GM12864 (cell line): ENCODE measurements at regions not wholly inside any gene's neighbourhood (a gene's known extent, or its start where the extent isn't known, plus 50 kb on each side); places are given as distances from the start of the nearest gene placed in this dataset.

Experiments used
- DNase-seq: peaks from one replicate; pipeline ENCODE4 v3.0.0-alpha.2; 2011; ENCODE audit warnings: low read depth
- H3K4me3 ChIP-seq: 2 replicates; pipeline ENCODE4 v1.5.1; 2011; ENCODE audit warnings: mild to moderate bottlenecking, low read depth, low read length, control low read depth
- TF ChIP-seq, protein P1 (sequence below): IDR thresholded peaks from 2 replicates; pipeline ENCODE4 v1.5.1; 2011; ENCODE audit warnings: low read depth, mild to moderate bottlenecking, moderate library complexity, low read length, control low read depth, inconsistent platforms; ENCODE audit errors: missing control alignments

DNA sequence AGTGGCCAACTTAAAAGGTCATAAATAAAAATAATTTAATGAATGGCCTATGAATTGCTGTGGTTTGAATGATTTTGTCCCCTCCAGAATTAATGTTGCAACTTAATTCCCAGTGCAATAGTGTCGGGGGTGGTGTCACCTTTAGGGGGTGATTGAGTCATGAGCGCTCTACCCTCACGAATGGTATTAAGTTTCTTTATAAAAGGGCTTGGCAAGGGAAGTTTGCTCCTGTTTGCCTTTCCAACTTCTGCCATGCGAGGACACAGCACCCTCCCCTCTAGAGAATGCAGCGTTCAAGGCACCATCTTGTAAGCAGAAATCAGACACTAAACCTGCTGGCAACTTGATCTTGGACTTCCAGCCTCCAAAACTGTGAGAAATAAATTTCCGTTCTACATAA lies 253.3 kb downstream of the ATXN7L3B start:
- H3K4me3 ChIP-seq = no peak overlapping the region
- TF ChIP-seq, protein P1, sequence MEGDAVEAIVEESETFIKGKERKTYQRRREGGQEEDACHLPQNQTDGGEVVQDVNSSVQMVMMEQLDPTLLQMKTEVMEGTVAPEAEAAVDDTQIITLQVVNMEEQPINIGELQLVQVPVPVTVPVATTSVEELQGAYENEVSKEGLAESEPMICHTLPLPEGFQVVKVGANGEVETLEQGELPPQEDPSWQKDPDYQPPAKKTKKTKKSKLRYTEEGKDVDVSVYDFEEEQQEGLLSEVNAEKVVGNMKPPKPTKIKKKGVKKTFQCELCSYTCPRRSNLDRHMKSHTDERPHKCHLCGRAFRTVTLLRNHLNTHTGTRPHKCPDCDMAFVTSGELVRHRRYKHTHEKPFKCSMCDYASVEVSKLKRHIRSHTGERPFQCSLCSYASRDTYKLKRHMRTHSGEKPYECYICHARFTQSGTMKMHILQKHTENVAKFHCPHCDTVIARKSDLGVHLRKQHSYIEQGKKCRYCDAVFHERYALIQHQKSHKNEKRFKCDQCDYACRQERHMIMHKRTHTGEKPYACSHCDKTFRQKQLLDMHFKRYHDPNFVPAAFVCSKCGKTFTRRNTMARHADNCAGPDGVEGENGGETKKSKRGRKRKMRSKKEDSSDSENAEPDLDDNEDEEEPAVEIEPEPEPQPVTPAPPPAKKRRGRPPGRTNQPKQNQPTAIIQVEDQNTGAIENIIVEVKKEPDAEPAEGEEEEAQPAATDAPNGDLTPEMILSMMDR = no peak
- DNase-seq = no peak

DNA sequence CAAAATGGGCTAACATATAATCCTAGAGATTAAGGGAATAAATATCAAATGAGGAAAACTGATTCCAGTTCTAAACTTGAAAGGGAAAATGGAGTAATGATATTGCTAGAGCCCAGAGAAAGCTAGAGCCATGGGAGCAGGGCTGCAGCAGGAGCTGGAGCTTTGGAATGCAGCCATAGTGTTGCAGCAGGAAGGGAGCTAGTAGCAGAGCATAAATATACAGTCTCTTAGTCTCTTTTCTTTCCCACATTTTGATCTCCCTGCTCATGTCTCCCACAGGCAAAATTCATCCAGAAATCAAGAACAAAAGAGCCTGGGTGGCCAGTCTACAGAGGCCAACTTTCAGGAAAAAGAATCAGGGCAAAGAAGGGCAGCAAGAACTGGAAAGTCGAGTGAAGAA lies 253.7 kb downstream of the ATXN7L3B start:
- TF ChIP-seq, protein P1 = no peak
- DNase-seq = no peak
- no peak overlapping the region for H3K4me3 ChIP-seq

DNA sequence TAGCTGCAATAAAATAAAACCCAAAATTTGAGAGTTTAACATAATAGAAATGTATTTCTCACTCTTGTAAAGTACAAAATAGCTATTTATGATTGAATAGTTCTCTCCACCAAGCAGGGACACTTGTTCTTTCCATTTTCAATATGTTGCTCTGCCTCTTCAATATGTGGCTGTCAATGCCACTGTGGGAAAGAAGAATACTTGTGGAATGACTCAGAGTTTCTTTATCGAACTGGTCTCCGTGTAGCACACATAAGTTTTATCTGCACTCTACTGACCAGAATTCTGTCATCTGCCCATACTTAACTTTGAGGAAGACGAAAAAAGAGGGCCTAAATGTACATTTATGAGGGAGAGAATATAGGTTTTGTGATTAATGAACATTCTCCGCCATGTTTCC lies 256.9 kb downstream of the ATXN7L3B start:
- TF ChIP-seq, protein P1 = no peak
- no peak overlapping the region for H3K4me3 ChIP-seq
- no peak for DNase-seq

DNA sequence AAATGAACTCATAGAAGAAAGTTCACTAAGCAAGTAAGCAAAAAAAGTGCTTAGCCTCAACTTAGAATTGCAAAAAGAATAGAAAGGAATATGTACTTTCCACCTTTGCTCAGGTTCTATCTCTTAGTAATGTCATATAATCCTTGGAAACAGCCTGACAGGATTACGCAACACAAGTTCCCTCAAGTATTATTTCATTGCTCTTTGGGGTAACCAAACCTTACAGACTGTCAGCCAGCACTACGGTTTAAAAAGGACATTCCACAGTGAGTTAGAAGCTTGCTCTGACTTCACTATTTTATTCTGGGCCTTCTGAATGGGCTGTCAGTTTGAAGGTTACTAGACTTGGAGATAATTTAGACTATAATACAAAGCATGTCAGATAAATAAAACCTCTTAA lies 264.0 kb downstream of the ATXN7L3B start:
- no peak for DNase-seq
- TF ChIP-seq, protein P1 = no peak
- H3K4me3 ChIP-seq = no peak overlapping the region

DNA sequence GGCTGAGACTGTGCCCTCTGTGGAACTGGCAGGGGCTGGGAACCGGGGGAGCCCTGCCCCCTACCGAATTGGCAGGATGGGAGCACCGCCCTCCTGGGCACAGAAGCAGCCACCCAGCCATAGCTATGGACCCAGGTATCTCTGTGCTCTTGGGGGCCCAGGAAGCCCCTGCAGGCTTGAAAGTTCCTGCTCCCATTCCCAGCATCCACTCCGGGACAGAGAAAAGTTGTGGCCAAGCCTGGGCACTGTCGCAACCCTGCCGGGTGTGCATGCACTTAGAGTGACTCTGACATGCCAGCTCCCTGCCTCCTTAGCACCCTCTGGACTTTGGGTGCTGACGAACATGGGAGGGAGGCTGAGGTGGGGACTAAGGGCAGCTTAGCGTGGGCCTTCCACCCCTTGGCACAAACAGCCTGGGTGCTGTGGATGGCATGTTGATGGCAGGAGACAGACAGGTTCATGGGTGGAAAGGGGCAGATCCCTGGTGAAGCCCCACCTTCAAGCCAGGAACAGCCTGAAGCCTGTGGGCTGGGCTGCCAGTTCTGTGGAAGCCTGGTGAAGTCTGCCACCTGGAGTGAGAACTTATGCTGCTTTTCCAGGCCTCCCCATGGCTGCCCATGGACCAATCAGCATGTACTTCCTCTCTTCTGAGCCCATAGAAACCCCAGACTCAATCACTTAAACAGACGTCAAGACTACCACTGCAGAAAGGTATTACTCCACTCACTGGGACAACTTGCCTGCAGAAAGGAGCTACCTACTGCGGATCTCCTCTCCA lies 279.0 kb downstream of the ATXN7L3B start:
- no peak overlapping the region for H3K4me3 ChIP-seq
- DNase-seq = no peak
- TF ChIP-seq, protein P1 = no peak

DNA sequence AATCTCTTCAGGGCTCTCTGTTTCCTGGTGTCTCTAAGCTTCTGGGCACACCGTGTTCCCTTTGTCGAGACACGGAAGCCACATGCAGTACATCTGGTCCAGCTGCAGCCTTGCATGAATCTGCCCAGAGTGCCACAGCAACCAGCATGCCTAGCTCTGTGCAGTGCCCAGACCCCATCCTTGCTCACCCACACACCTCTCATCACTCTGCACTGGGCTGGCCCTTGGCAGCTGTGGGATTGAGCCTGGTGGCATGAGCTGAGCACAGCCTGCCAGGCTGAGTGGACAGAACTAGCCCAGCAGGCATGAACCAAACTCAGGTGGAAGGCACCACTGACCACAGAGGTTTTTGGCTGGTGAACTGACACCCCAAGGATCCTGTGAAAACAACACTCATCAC lies 279.9 kb downstream of the ATXN7L3B start:
- no peak overlapping the region for H3K4me3 ChIP-seq
- TF ChIP-seq, protein P1 = no peak
- no peak for DNase-seq

DNA sequence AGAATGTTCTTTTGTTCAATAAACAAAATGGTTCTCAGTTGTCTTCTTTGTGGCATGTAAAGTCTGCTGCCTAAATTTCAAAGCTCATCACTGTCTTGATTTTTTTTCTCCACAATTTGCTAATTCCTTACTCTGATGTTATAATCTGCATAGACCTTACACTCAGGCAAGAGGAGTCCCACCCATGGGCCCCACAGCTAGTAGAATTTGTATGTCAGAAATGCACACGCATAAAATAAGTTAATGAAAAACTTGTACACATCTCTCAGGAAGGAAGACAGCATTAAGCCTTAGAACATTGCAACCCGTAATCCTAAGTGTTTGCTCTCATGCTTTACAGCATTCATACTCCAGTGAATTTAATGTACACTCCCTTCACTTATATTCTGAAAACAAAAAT lies 280.8 kb downstream of the ATXN7L3B start:
- no peak overlapping the region for H3K4me3 ChIP-seq
- TF ChIP-seq, protein P1 = no peak

More for the DNA sequence above, 280.8 kb downstream of the ATXN7L3B start:
- no peak for DNase-seq
